Natural killer cell treated with Interleukin-12 subunit alpha and Interleukin-12 subunit beta and Interleukin-15 and Interleukin-18, amount 100 ng/mL, for 72 hours (primary cell): ENCODE measurements at regions not wholly inside any gene's neighbourhood (a gene's known extent, or its start where the extent isn't known, plus 50 kb on each side); places are given as distances from the start of the nearest gene placed in this dataset.

Experiments
- ATAC-seq, 2 donors: fragments of 150-1000 bp; cut with Tn5 transposase in 1 of 2; sonication (Bioruptor Pico), chemical (Tn5 transposase) in 1 of 2; 2 replicates each; pipeline ENCODE4 v1.10.0; 2021
- DNase-seq: peaks from one replicate; pipeline ENCODE4 v3.0.0; 2022; ENCODE audit warnings: low spot score
- H3K27ac Mint-ChIP-seq, 2 donors: 1 replicate in 1 of 2; 2 replicates in 1 of 2; pipeline ENCODE4 v1.8.0; 2022; ENCODE audit warnings: mixed read lengths in 2 of 2, mild to moderate bottlenecking in 1 of 2, moderate library complexity in 1 of 2
- H3K27me3 Mint-ChIP-seq, 2 donors: 1 replicate in 1 of 2; 2 replicates in 1 of 2; pipeline ENCODE4 v1.8.0; 2022; ENCODE audit warnings: mixed read lengths in 2 of 2
- H3K36me3 Mint-ChIP-seq: one replicate; pipeline ENCODE4 v1.8.0; 2022; ENCODE audit warnings: mixed read lengths
- H3K4me1 Mint-ChIP-seq, 2 donors: 1 replicate in 1 of 2; 2 replicates in 1 of 2; pipeline ENCODE4 v1.8.0; 2022; ENCODE audit warnings: low read depth in 2 of 2, mixed read lengths in 2 of 2, mild to moderate bottlenecking in 1 of 2
- H3K4me3 Mint-ChIP-seq: one replicate; pipeline ENCODE4 v1.8.0; 2022; ENCODE audit warnings: mixed read lengths
- H3K9me3 Mint-ChIP-seq: 2 replicates; pipeline ENCODE4 v1.8.0; 2022; ENCODE audit warnings: mixed read lengths

- H3K4me3 Mint-ChIP-seq = no peak overlapping the region
- no peaks in the 10 kb centered on the region for H3K36me3 Mint-ChIP-seq
- DNase-seq (no peak), ATAC-seq (no peak)
- H3K4me1 Mint-ChIP-seq = no peaks in the 10 kb centered on the region
- H3K27me3 Mint-ChIP-seq = peaks cover 12 to 15% of the 10 kb centered on the region in 2 donors
- H3K9me3 Mint-ChIP-seq = no peaks in the 10 kb centered on the region
- H3K27ac Mint-ChIP-seq = no peak overlapping the region
Measured at GRCh38 chr18:61738042-61738441, 154.8 kb downstream of the RNF152 start.

GRCh38 chr18:61736133-61736532, 156.7 kb downstream of the RNF152 start:
- DNase-seq = no peak
- no peak overlapping the region for H3K4me3 Mint-ChIP-seq
- H3K9me3 Mint-ChIP-seq = no peaks in the 10 kb centered on the region
- H3K27me3 Mint-ChIP-seq = peaks cover 15 to 18% of the 10 kb centered on the region in 2 donors
- no peaks in the 10 kb centered on the region for H3K36me3 Mint-ChIP-seq
- no peak for ATAC-seq
- H3K27ac Mint-ChIP-seq = no peak overlapping the region
- no peaks in the 10 kb centered on the region for H3K4me1 Mint-ChIP-seq

GRCh38 chr18:61735564-61736102, 157.2 kb downstream of the RNF152 start:
- no peaks in the 10 kb centered on the region for H3K36me3 Mint-ChIP-seq
- ATAC-seq = no peak
- DNase-seq = no peak
- H3K27me3 Mint-ChIP-seq = peaks cover 16 to 17% of the 10 kb centered on the region in 2 donors
- no peaks in the 10 kb centered on the region for H3K4me1 Mint-ChIP-seq
- no peak overlapping the region for H3K4me3 Mint-ChIP-seq
- no peaks in the 10 kb centered on the region for H3K9me3 Mint-ChIP-seq
- no peak overlapping the region for H3K27ac Mint-ChIP-seq

DNA sequence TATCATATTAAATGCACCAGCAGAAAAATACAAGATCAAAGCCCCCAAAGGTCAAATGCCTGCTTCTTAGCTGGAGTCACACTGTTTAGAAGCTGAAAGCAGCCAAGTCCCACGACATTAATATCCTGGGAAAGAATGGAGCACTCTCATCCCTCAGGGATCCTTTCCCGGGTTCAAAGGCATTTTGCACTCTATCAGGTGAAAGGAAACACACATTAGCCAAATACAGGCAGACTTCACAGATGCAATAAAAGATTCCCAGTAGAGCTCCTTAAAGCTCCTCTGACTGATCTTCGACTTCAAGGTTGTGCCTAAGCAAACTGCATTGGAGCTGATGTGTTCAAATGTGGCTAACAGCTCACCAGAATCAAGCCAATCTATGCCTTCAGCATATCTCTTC, 158.4 kb downstream of the RNF152 start:
- Mint-ChIP-seq H3K4me3 (no peak overlapping the region), H3K27ac (no peak overlapping the region), H3K36me3 (no peaks in the 10 kb centered on the region), H3K4me1 (no peaks in the 10 kb centered on the region), H3K27me3 (peaks cover 16 to 20% of the 10 kb centered on the region in 2 donors), H3K9me3 (no peaks in the 10 kb centered on the region)
- ATAC-seq = no peak
- DNase-seq = no peak

- no peak for DNase-seq
- Mint-ChIP-seq H3K4me3 (no peak overlapping the region), H3K27ac (no peak overlapping the region), H3K4me1 (no peaks in the 10 kb centered on the region), H3K36me3 (no peaks in the 10 kb centered on the region), H3K27me3 (peaks cover 16 to 20% of the 10 kb centered on the region in 2 donors), H3K9me3 (no peaks in the 10 kb centered on the region)
- ATAC-seq = no peak
Measured at GRCh38 chr18:61732854-61733253, 160.0 kb downstream of the RNF152 start.

- ATAC-seq (no peak), DNase-seq (no peak)
- no peaks in the 10 kb centered on the region for H3K4me1 Mint-ChIP-seq
- no peak overlapping the region for H3K4me3 Mint-ChIP-seq
- H3K9me3 Mint-ChIP-seq = no peaks in the 10 kb centered on the region
- no peak overlapping the region for H3K27ac Mint-ChIP-seq
- no peaks in the 10 kb centered on the region for H3K36me3 Mint-ChIP-seq
- H3K27me3 Mint-ChIP-seq = peaks cover 20 to 25% of the 10 kb centered on the region in 2 donors
Measured at GRCh38 chr18:61731693-61732376, 161.0 kb downstream of the RNF152 start.

- DNase-seq = no peak
- Mint-ChIP-seq H3K27me3 (peaks cover 21 to 22% of the 10 kb centered on the region in 2 donors), H3K4me3 (no peak overlapping the region), H3K9me3 (no peaks in the 10 kb centered on the region), H3K36me3 (no peaks in the 10 kb centered on the region), H3K4me1 (no peaks in the 10 kb centered on the region), H3K27ac (no peak overlapping the region)
- no peak for ATAC-seq
Measured at GRCh38 chr18:61731178-61731577, 161.6 kb downstream of the RNF152 start.

DNA sequence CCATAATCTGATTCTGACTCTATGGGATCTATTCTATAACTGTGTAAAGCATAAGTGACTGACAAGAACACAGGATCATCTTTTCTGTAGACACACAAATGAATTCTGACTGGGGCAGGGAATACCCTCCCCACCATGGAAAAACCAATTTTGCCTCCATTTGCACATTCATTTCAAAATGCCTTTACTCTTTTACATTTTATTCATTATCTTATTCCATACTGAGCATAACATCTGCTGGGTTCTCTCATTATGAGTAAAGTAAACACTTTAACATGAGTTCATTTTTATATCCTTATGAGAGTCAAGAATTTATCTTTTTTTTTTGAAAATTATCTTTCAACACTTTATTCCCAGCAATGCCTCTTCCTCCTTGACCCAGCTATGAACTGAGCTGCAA, 163.5 kb downstream of the RNF152 start:
- Mint-ChIP-seq H3K36me3 (no peaks in the 10 kb centered on the region), H3K27me3 (peaks cover 17 to 32% of the 10 kb centered on the region in 2 donors), H3K4me3 (no peak overlapping the region), H3K27ac (no peak overlapping the region), H3K9me3 (no peaks in the 10 kb centered on the region), H3K4me1 (no peaks in the 10 kb centered on the region)
- no peak for ATAC-seq
- no peak for DNase-seq

DNA sequence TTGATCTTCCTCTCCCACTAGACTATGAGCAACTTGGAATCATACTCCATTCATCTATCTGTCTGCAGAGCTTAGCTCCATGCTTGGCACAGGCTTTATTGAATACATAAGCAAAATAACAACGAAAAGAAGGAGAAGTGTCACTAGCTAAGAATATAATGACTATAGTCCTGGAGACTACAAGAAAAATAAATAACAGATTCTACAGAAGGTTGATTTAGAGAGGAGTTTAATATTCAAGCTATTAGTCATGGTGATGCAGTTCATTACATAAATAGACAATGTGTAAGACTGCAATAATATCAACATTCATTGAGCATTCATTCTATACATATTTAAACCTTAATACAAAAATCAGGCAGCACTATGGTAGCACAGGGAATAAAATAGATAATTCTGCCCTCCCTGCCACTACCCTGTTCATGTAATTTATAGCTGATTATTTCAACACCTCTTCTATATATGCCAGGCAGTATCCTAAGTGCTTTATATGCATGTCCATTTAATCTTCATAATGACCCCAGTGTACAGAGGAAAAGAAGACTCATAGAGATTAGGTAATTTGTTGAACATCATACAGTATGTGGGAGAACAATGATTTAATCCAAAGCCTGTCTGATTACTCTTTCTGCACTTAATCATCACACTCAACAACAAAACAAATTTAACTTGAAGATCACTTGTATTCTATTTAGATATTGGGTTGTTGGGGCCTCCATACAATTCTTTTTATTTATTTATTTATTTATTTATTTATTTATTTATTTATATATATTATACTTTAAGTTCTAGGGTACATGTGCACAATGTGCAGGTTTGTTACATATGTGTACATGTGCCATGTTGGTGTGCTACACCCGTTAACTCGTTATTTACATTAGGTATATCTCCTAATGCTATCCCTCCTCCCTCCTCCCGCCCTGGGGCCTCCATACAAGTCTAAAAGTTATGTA, 165.3 kb downstream of the RNF152 start:
- no peak for ATAC-seq
- no peaks in the 10 kb centered on the region for H3K36me3 Mint-ChIP-seq
- DNase-seq = no peak
- no peaks in the 10 kb centered on the region for H3K4me1 Mint-ChIP-seq
- H3K27ac Mint-ChIP-seq = no peak overlapping the region
- peaks cover 14 to 32% of the 10 kb centered on the region in 2 donors for H3K27me3 Mint-ChIP-seq
- no peaks in the 10 kb centered on the region for H3K9me3 Mint-ChIP-seq
- no peak overlapping the region for H3K4me3 Mint-ChIP-seq

- Mint-ChIP-seq H3K4me3 (no peak overlapping the region), H3K9me3 (no peaks in the 10 kb centered on the region), H3K27ac (no peak overlapping the region), H3K36me3 (no peaks in the 10 kb centered on the region), H3K4me1 (no peaks in the 10 kb centered on the region), H3K27me3 (peaks cover 10 to 29% of the 10 kb centered on the region in 2 donors)
- ATAC-seq (no peak), DNase-seq (no peak)
Measured at GRCh38 chr18:61724532-61724931, 168.3 kb downstream of the RNF152 start.

DNA sequence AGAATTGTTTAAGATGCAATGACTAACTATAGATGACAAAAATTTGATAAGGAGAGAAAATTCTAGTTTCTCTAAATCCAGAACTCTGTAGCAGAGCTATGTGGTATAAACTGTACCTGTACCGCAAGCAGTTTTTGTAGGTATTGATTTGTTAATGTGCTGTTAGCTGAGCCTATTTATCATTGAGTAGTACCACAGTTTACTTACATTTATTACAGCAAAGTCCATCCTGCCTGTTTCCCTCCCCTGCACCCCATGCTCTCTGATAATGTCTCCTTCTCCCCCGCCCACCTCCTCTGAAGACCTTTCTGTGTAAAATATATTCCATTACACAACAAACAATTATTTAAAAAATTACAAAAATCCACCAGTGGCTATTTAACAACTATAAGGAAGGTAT, 170.6 kb downstream of the RNF152 start:
- H3K27ac Mint-ChIP-seq = no peak overlapping the region
- no peaks in the 10 kb centered on the region for H3K4me1 Mint-ChIP-seq
- H3K9me3 Mint-ChIP-seq = no peaks in the 10 kb centered on the region
- peaks cover 13 to 34% of the 10 kb centered on the region in 2 donors for H3K27me3 Mint-ChIP-seq
- no peaks in the 10 kb centered on the region for H3K36me3 Mint-ChIP-seq
- H3K4me3 Mint-ChIP-seq = no peak overlapping the region
- DNase-seq (no peak), ATAC-seq (no peak)

DNA sequence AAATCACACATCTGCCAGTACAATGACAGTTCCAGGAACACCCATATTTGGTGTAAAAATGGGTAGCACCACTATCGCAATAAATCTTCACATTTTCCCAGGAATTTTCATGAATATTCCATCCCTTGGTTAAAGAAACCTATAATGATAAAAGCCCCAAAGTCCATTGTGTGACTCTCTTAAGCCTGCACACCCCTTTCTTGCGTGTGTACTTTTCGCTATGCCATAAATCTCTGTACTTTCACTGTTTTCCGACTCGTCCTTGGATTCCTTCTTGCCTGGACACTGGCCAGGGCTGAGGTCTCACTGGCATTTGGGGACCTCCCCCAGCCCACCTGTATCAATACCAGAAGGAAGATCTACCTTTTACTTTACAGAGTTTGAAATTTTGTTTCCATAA, 172.3 kb downstream of the RNF152 start:
- Mint-ChIP-seq H3K4me1 (no peaks in the 10 kb centered on the region), H3K9me3 (no peaks in the 10 kb centered on the region), H3K4me3 (no peak overlapping the region)

GRCh38 chr18:61719671-61720070, 173.1 kb downstream of the RNF152 start:
- no peak for DNase-seq
- Mint-ChIP-seq H3K9me3 (no peaks in the 10 kb centered on the region), H3K36me3 (no peaks in the 10 kb centered on the region), H3K27me3 (peaks cover 9 to 18% of the 10 kb centered on the region in 2 donors), H3K27ac (no peak overlapping the region), H3K4me3 (no peak overlapping the region), H3K4me1 (no peaks in the 10 kb centered on the region)
- ATAC-seq = no peak

More for the DNA sequence above, 172.3 kb downstream of the RNF152 start:
- H3K27me3 Mint-ChIP-seq = peaks cover 8 to 23% of the 10 kb centered on the region in 2 donors
- no peak overlapping the region for H3K27ac Mint-ChIP-seq
- DNase-seq = no peak
- H3K36me3 Mint-ChIP-seq = no peaks in the 10 kb centered on the region
- ATAC-seq = no peak

DNA sequence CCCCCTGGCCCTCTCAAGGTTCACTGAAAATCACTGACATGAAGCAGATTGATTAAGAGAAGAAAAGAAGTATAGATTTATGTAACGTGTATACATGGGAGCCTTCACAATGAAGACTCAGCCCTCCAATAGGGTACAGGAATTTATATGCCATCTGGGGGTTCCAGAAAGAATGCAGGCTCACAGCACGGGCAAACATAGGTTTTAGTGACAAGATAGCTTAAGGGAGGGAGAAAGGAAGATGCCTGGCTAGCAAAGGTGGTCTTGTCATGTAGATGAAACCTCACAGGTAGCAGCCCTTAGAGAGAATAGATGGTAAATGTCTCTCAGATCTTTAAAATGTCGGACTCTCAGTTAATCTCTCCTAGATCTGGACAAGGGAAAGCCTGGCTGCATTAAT, 173.9 kb downstream of the RNF152 start:
- Mint-ChIP-seq H3K4me3 (no peak overlapping the region), H3K36me3 (no peaks in the 10 kb centered on the region), H3K27me3 (peaks cover 10 to 21% of the 10 kb centered on the region in 2 donors), H3K27ac (no peak overlapping the region), H3K4me1 (no peaks in the 10 kb centered on the region), H3K9me3 (no peaks in the 10 kb centered on the region)
- ATAC-seq (no peak), DNase-seq (no peak)
